IPS DF 6.9 (cell line): ENCODE measurements at regions not wholly inside any gene's neighbourhood (a gene's known extent, or its start where the extent isn't known, plus 50 kb on each side); places are given as distances from the start of the nearest gene placed in this dataset.
"Not testable (repeated sequence)": the region's sequence is repeated elsewhere in the genome, so short reads cannot be mapped to it uniquely, and the experiment has no call there.

ENCODE experiments used
- DNase-seq: peaks from one replicate; pipeline ENCODE4 v3.0.0-alpha.2; 2013; ENCODE audit warnings: low read depth, low spot score
- H3K27ac ChIP-seq: one replicate; pipeline ENCODE4 v1.5.1; 2013; ENCODE audit warnings: low read length, control low read depth
- H3K27me3 ChIP-seq: 2 replicates; pipeline ENCODE4 v1.6.1; 2013; ENCODE audit warnings: mild to moderate bottlenecking, low read length; ENCODE audit not compliant: control insufficient read depth, insufficient read depth
- H3K36me3 ChIP-seq: 2 replicates; pipeline ENCODE4 v1.6.1; 2013; ENCODE audit warnings: low read length; ENCODE audit not compliant: control insufficient read depth, insufficient read depth
- H3K4me1 ChIP-seq: 2 replicates; pipeline ENCODE4 v1.6.1; 2013; ENCODE audit warnings: low read length; ENCODE audit not compliant: control insufficient read depth, insufficient read depth
- H3K4me3 ChIP-seq: 2 replicates; pipeline ENCODE4 v1.5.1; 2013; ENCODE audit warnings: mild to moderate bottlenecking, low read length
- H3K9me3 ChIP-seq: 2 replicates; pipeline ENCODE4 v1.6.1; 2013; ENCODE audit warnings: low read length, inconsistent platforms; ENCODE audit not compliant: control insufficient read depth, insufficient read depth
- WGBS: extraction: QIAGEN DNeasy Blood & Tissue Kit; methylation state at CpG from one replicate; pipeline ENCODE4 v1.1.7; 2013; ENCODE audit warnings: mixed read lengths, missing lambda C conversion rate; ENCODE audit not compliant: insufficient read length, insufficient coverage; 5-methylcytosine and 5-hydroxymethylcytosine counted together

DNA sequence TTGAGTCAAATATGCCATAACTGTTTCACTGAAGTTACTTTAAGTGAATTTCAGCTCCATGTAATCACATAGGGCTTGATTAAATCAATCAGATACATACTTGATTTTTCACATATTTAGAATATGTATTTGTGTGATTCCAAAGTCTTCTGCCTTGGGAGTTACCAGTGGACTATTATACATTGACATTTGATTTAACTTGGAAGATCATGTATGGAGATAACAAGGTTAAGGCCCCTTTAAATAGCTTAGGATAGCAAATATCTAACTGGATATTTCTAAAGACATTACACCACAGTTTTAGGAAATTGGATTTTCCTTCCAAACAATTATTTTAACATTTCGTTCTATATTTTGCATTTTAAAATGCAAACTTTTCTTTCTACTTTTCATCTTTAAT is 405.0 kb downstream of the RAP2B start:
- Histone ChIP-seq H3K9me3 (peaks cover 2% of the 10 kb centered on the region; the same call in 1 of the 2 replicates), H3K27me3 (no peaks in the 10 kb centered on the region), H3K4me3 (no peak overlapping the region), H3K4me1 (no peaks in the 10 kb centered on the region), H3K27ac (no peak overlapping the region), H3K36me3 (no peaks in the 10 kb centered on the region)
- WGBS: 100% methylated on average over 1 of the region's 1 CpG
- no peak for DNase-seq

DNA sequence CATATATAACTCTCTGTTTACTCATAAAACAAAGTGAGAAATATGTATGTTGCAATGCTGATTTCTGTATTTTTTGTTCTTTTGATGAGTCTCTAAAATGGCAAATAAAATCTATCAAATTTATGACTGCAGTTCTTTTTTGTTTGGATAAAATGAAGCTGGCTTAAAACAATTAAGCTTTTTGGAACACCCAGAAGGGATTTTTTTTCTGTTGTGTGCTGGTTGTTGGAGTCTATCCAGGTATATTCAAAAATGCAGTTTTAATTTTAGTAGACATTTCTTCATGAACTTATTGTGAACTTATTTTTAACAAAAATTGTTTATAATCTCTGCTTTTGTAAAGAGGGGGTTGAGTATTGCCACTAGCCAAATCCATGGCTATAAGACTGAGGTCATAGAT is 405.5 kb downstream of the RAP2B start:
- DNase-seq: no peak
- H3K27ac ChIP-seq: no peak overlapping the region

DNA sequence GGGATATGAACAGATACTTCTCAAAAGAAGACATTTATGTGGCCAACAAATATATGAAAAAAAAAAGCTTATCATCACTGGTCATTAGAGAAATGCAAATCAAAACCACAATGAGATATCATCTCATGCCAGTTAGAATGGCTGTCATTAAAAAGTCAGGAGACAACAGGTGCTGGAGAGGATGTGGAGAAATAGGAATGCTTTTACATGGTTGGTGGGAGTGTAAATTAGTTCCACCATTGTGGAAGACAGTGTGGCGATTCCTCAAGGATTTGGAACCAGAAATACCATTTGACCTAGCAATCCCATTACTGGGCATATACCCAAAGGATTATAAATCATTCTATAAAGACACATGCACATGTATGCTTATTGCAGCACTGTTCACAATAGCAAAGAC is 408.5 kb downstream of the RAP2B start:
- not testable (repeated sequence) for H3K27ac ChIP-seq, DNase-seq, H3K4me1 ChIP-seq, H3K9me3 ChIP-seq, H3K36me3 ChIP-seq, H3K4me3 ChIP-seq, H3K27me3 ChIP-seq
- WGBS: no CpG with 5 or more reads among the region's 1 CpG

More for the DNA sequence above, 405.5 kb downstream of the RAP2B start:
- no peaks in the 10 kb centered on the region for H3K27me3 ChIP-seq
- no peaks in the 10 kb centered on the region for H3K36me3 ChIP-seq
- H3K4me3 ChIP-seq: no peak overlapping the region
- H3K9me3 ChIP-seq: peaks cover 2% of the 10 kb centered on the region; the same call in 1 of the 2 replicates
- H3K4me1 ChIP-seq: no peaks in the 10 kb centered on the region

DNA sequence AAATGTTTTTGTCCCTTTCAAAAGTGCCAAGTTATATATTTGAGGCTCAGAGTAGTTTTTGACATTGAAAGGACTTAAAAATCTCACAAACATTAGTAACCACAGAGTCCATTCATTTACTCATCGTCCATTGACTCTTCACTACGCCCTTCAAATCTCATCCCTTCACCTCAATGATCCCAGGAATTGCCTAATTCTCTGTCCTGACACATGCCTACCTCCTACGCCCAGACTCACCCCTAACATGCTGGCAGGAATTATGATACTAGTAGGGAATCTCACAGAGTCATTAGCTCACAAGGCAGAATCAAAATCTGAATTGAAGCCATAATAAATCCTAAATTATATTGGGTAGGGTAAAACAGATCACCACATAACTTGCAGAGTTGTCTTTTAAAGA is 410.1 kb downstream of the RAP2B start:
- Histone ChIP-seq H3K27me3 (no peaks in the 10 kb centered on the region), H3K36me3 (no peaks in the 10 kb centered on the region), H3K9me3 (no peaks in the 10 kb centered on the region), H3K27ac (no peak overlapping the region), H3K4me3 (no peak overlapping the region), H3K4me1 (no peaks in the 10 kb centered on the region)
- WGBS: no CpG with 5 or more reads among the region's 3 CpGs
- no peak for DNase-seq

DNA sequence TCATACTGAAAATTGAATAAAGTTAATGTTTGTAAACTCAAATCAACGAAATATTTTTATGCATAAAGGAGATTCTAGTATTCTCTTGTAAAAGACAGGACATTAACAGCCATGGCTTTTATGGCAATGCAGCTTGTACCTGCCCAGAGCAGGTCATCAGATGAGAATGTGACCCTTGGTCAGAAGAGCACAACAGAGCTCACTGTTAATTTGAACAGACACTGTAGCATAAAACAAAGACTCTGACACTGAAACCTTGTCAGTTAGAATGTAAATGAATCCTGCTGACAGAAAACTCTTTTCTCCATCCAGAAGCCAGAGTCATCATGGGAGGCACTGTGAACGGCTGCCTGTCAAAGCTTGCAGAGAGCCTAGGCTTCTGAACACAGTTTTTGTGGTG is 410.6 kb downstream of the RAP2B start:
- Histone ChIP-seq H3K4me3 (no peak overlapping the region), H3K27me3 (no peaks in the 10 kb centered on the region), H3K9me3 (no peaks in the 10 kb centered on the region), H3K4me1 (no peaks in the 10 kb centered on the region), H3K36me3 (no peaks in the 10 kb centered on the region), H3K27ac (no peak overlapping the region)
- DNase-seq: no peak
- WGBS: no CpG with 5 or more reads among the region's 2 CpGs

DNA sequence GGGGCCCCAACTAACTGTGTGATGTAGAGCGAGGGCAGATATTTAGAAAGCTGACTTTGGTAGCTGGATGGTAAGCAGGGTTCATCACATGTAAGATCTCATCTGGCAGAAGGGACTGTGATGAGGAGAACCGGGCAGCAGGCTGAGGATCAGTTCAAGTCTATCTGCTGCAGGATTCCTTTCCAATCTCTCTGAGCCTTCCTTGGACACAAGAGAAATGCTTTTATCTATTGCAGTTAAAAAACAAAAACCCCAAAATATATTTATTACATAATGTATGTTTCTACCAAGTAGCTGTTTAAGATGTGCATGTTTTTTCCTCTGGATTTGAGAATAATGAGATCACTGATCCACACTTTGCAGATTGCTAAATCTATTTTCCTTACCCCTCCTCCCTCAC is 411.5 kb downstream of the RAP2B start:
- no peaks in the 10 kb centered on the region for H3K27me3 ChIP-seq
- no peaks in the 10 kb centered on the region for H3K4me1 ChIP-seq
- H3K9me3 ChIP-seq: no peaks in the 10 kb centered on the region
- WGBS: no CpG with 5 or more reads among the region's 2 CpGs
- no peaks in the 10 kb centered on the region for H3K36me3 ChIP-seq
- DNase-seq: no peak
- H3K27ac ChIP-seq: no peak overlapping the region
- H3K4me3 ChIP-seq: no peak overlapping the region

DNA sequence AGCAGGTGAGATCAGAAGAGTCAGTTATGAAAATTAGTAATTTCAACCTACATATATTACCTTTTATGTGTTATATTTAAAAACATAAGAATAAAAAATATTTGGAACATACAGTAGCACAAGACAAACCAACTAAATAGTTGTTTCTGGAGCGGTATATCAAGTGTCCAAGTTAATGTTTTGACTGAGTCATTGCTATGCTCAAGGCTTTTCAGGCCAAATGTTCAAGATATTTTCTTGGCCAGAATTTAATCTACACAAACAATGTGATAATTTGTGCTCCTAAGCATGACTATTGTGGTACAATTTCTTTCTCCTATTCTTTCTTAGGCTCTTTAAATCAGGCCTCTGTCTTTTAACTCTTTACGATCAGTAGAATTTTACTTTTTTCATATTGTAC is 412.4 kb downstream of the RAP2B start:
- H3K27me3 ChIP-seq: no peaks in the 10 kb centered on the region
- H3K27ac ChIP-seq: no peak overlapping the region
- H3K4me3 ChIP-seq: no peak overlapping the region
- no peaks in the 10 kb centered on the region for H3K4me1 ChIP-seq
- DNase-seq: no peak
- H3K9me3 ChIP-seq: no peaks in the 10 kb centered on the region
- no CpG with 5 or more reads among the region's 2 CpGs for WGBS
- H3K36me3 ChIP-seq: no peaks in the 10 kb centered on the region

DNA sequence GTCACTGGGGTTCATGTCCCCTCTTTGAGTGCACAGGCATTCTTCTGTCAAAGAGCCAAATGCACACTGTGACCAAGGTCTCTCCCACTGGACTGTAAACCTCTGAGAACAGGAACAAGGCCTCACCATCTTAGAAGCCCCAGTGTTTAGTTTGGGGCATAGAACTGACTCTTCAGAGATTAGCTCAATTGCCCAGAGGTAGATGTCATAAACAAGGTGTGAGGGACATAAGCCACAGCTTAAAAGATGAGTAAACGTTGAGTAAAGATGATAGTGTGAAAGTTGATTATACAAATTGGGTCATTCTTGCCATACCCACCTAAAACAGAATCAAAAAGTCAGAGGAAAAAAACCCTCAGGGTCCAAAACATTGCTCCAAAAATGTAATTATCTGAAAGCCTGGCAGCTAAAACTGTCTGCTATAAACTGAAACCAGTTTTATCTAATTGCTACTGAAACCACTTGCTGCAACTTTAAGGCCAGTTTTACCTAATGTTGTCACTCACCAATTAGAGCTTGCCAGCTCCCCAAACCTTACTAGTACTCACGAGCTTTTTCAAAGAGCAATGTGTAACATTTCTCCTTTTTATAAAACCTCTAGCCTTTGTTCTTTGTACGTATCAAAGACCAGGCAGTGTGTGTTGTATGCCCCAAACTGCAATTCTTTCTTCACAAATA is 415.2 kb downstream of the RAP2B start:
- H3K27me3 ChIP-seq: no peaks in the 10 kb centered on the region
- no peak overlapping the region for H3K4me3 ChIP-seq
- H3K4me1 ChIP-seq: no peaks in the 10 kb centered on the region
- WGBS: no CpG with 5 or more reads among the region's 3 CpGs
- no peak for DNase-seq
- H3K27ac ChIP-seq: no peak overlapping the region
- no peaks in the 10 kb centered on the region for H3K9me3 ChIP-seq
- no peaks in the 10 kb centered on the region for H3K36me3 ChIP-seq

DNA sequence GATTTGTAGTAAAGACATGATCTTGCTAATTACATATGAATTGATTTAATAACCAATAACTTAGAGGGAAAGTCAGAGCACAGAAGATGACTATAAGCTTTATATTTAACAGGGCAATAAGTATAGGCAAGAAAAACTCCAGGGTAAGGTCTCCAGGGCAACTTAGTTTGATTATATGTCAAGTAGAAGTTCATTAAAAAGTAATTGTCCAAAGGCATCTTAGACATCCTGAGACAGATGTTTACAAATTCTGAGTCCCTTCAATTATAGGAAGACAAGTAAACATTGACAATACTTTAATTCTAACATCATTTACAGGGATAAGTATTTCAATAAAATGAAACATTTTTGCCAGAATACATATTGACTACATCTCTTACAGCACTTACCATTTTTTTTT is 416.0 kb downstream of the RAP2B start:
- Histone ChIP-seq H3K27me3 (no peaks in the 10 kb centered on the region), H3K27ac (no peak overlapping the region)
- no peak for DNase-seq

DNA sequence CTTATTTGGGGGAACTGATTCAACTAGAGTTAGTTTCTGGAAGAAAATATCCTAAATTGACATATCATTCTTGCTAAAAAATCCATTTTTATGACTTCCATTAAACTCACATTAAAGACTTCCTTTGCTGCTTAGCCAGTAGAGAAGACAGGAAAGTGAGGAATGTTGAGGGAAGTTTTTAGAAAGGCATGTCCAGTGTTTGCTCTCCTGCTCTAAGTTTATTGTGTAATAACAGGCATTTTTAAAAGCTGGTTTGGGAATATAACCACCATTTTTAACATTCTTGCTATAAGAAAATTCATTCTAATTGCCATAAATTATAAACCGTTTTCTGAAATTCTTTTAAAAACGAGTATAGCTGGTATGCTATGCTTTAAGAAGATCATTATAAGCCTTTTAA is 428.0 kb downstream of the RAP2B start:
- no peaks in the 10 kb centered on the region for H3K36me3 ChIP-seq
- H3K9me3 ChIP-seq: no peaks in the 10 kb centered on the region
- H3K4me3 ChIP-seq: no peak overlapping the region
- H3K27me3 ChIP-seq: no peaks in the 10 kb centered on the region
- no peak overlapping the region for H3K27ac ChIP-seq
- no peaks in the 10 kb centered on the region for H3K4me1 ChIP-seq
- no peak for DNase-seq
- no CpG with 5 or more reads among the region's 2 CpGs for WGBS

More for the DNA sequence above, 416.0 kb downstream of the RAP2B start:
- no peaks in the 10 kb centered on the region for H3K4me1 ChIP-seq
- H3K9me3 ChIP-seq: no peaks in the 10 kb centered on the region
- H3K4me3 ChIP-seq: no peak overlapping the region
- no peaks in the 10 kb centered on the region for H3K36me3 ChIP-seq

DNA sequence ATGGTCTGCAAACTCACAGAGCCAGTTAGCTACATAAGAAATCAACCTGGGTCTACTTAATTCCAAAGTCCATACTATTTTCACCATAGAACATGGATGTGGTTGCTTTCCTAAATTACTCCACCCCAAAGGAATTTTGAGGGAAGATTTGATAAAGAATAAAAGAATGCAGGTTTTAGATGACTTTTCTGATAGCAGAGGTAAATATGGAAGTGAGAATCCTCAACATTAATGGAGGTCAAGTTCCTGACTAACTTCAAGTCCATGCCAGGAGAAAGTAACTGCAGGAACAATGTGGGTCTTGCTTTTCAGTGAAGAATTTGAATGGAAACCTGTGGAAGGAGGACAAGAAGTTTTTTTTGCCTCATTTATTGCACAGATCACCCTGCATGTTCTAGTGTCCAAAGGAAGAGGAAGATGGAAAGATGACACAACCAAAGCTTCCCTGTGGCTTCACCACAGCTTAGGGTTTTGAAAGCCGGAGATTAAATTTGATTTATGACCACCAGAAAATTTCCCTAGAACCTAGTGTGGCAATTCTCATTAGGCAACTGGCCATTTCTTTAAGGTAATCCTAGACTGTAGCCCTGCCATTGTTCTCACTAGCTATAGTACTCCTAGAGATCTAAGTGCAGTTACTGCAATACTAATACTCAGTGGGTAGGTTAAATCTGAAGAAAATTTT is 429.7 kb downstream of the RAP2B start:
- Histone ChIP-seq H3K36me3 (no peaks in the 10 kb centered on the region), H3K27ac (no peak overlapping the region), H3K27me3 (no peaks in the 10 kb centered on the region), H3K4me1 (no peaks in the 10 kb centered on the region), H3K4me3 (no peak overlapping the region), H3K9me3 (no peaks in the 10 kb centered on the region)
- no peak for DNase-seq
- WGBS: no CpG with 5 or more reads among the region's 1 CpG
